ENCODE measurements at regions not wholly inside any gene's neighbourhood (a gene's known extent, or its start where the extent isn't known, plus 50 kb on each side); places are given as distances from the start of the nearest gene placed in this dataset.

DNA sequence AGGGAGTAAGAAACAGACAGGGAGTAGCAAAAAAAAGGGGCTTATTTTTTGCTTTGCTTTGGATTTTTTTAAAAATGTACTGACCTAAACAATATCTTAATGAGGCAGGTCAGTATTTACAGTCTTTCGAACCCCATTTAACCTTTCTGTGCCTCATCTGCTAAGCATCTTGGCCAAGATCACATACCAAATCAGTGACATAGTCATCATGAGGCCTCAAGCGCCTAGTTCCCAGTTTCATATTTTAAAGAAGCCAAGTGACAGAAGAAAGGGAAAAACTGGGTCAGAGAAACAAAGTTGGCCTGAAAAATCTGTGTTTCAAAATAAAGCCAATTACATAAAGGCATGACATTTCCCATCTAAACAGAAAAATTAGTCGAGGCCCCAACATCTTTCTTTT lies 94.6 kb upstream of the WDR44 start:
- DNase-seq (ENCODE audit: low read depth), result peak; percentile 37
- no peak overlapping the region for H3K4me3 ChIP-seq (ENCODE audit: low read length)
- TF ChIP-seq, protein P1, sequence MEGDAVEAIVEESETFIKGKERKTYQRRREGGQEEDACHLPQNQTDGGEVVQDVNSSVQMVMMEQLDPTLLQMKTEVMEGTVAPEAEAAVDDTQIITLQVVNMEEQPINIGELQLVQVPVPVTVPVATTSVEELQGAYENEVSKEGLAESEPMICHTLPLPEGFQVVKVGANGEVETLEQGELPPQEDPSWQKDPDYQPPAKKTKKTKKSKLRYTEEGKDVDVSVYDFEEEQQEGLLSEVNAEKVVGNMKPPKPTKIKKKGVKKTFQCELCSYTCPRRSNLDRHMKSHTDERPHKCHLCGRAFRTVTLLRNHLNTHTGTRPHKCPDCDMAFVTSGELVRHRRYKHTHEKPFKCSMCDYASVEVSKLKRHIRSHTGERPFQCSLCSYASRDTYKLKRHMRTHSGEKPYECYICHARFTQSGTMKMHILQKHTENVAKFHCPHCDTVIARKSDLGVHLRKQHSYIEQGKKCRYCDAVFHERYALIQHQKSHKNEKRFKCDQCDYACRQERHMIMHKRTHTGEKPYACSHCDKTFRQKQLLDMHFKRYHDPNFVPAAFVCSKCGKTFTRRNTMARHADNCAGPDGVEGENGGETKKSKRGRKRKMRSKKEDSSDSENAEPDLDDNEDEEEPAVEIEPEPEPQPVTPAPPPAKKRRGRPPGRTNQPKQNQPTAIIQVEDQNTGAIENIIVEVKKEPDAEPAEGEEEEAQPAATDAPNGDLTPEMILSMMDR (conservative IDR thresholded peaks at IDR 0.05; ENCODE audit: low read length), result no peak

- no peak for DNase-seq (ENCODE audit: low read depth)
- H3K4me3 ChIP-seq (ENCODE audit: low read length), result no peak overlapping the region
- TF ChIP-seq, protein P1 (conservative IDR thresholded peaks at IDR 0.05; ENCODE audit: low read length), result no peak
These were observed 92.9 kb upstream of the WDR44 start for GRCh38 chrX:118252967-118253366.

DNA sequence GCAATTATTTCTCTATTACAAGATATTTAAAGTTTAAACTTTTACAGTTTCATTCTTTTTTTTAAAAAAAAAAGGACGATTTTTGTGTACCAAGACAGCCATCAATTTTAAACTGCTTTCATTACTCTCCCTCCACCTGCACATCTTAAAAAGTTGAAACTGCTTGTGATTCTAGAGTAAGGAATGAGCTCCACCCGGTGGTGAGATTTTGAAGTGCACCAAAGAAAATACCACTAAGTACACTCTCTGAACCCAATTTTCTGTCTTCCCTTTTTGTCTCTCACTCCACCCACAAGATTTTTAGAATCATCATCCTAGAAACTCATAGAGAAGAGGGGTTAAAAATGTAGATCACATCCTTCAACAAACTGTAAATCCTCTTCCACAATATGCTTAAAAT lies 91.3 kb upstream of the WDR44 start:
- DNase-seq (ENCODE audit: low read depth), result peak; percentile 34
- TF ChIP-seq, protein P1 (conservative IDR thresholded peaks at IDR 0.05; ENCODE audit: low read length), result peak; percentile 67
- H3K4me3 ChIP-seq (ENCODE audit: low read length), result no peak overlapping the region

DNA sequence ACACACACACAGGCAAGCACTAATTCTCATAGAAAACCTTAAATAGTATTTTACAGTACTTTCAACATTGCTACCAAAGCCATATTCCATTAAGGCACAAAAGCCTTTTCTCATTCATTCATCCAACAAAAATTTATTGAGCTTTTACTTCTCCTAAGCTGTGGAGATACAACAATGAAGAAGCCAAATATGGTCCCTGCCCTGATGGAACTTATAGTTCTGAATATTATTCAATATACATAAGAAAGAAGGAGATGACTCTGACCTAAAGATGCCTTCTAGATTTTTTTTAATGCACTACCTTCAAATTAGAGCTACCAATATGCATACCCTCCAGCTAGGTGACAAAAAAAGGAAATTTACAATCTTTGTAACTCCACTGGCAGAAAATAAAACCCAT lies 90.0 kb upstream of the WDR44 start:
- TF ChIP-seq, protein P1 (conservative IDR thresholded peaks at IDR 0.05; ENCODE audit: low read length), result no peak
- no peak overlapping the region for H3K4me3 ChIP-seq (ENCODE audit: low read length)
- no peak for DNase-seq (ENCODE audit: low read depth)

GRCh38 chrX:118257781-118258180 lies 88.1 kb upstream of the WDR44 start:
- TF ChIP-seq, protein P1 (conservative IDR thresholded peaks at IDR 0.05; ENCODE audit: low read length), result no peak
- DNase-seq (ENCODE audit: low read depth), result no peak
- no peak overlapping the region for H3K4me3 ChIP-seq (ENCODE audit: low read length)

DNA sequence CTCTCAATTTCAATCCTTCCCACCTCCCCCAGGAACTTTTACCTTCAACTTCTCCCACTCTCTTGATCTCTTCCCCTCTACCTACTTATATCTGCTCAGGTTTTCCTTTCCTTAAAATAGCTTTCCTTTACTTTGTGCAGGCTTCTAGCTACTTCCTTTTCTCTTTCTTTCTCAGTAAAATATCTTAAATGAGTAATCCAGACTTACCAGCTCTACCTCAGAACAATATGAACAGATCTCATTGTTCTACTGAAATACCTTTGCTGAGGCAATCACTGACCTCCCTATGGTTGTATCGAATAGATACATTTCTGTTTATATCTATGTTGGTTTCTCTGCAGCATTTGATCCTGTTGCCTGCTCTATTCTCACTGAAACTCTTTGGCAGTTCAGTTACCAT lies 86.7 kb upstream of the WDR44 start:
- no peak overlapping the region for H3K4me3 ChIP-seq (ENCODE audit: low read length)
- TF ChIP-seq, protein P1 (conservative IDR thresholded peaks at IDR 0.05; ENCODE audit: low read length), result no peak
- DNase-seq (ENCODE audit: low read depth), result no peak

- H3K4me3 ChIP-seq (ENCODE audit: low read length), result no peak overlapping the region
- no peak for DNase-seq (ENCODE audit: low read depth)
- TF ChIP-seq, protein P1 (conservative IDR thresholded peaks at IDR 0.05; ENCODE audit: low read length), result no peak
These were observed 84.8 kb upstream of the WDR44 start for GRCh38 chrX:118261151-118261550.
